ES-I3 (cell line): ENCODE measurements at regions not wholly inside any gene's neighbourhood (a gene's known extent, or its start where the extent isn't known, plus 50 kb on each side); places are given as distances from the start of the nearest gene placed in this dataset.

Source experiments
- H3K36me3 ChIP-seq: 2 replicates; pipeline ENCODE4 v1.6.1; 2013; ENCODE audit warnings: mild to moderate bottlenecking, low read length, control low read depth, moderate library complexity; ENCODE audit not compliant: insufficient read depth
- H3K4me1 ChIP-seq: 2 replicates; pipeline ENCODE4 v1.6.1; 2013; ENCODE audit warnings: mild to moderate bottlenecking, control low read depth, low read length; ENCODE audit not compliant: insufficient read depth
- H3K9ac ChIP-seq: 2 replicates; pipeline ENCODE4 v1.6.1; 2013; ENCODE audit warnings: low read depth, mild to moderate bottlenecking, low read length, moderate library complexity
- H3K9me3 ChIP-seq: 2 replicates; pipeline ENCODE4 v1.6.1; 2013; ENCODE audit warnings: mild to moderate bottlenecking, low read length, moderate library complexity; ENCODE audit not compliant: control insufficient read depth, insufficient read depth

GRCh38 chr7:10802526-10802925 lies 171.1 kb upstream of the PHF14 start:
- Histone ChIP-seq H3K4me1 (peaks cover 6% of the 10 kb centered on the region; the same call in 1 of the 2 replicates), H3K9me3 (no peaks in the 10 kb centered on the region), H3K36me3 (no peaks in the 10 kb centered on the region), H3K9ac (no peak overlapping the region)

- no peaks in the 10 kb centered on the region for H3K9me3 ChIP-seq
- peaks cover 6% of the 10 kb centered on the region; the same call in 1 of the 2 replicates for H3K4me1 ChIP-seq
- H3K9ac ChIP-seq = no peak overlapping the region
- no peaks in the 10 kb centered on the region for H3K36me3 ChIP-seq
Observed at GRCh38 chr7:10803720-10804119, 170.0 kb upstream of the PHF14 start.

- peaks cover 6% of the 10 kb centered on the region; the same call in 1 of the 2 replicates for H3K4me1 ChIP-seq
- H3K9me3 ChIP-seq = no peaks in the 10 kb centered on the region
- H3K9ac ChIP-seq = no peak overlapping the region
- H3K36me3 ChIP-seq = no peaks in the 10 kb centered on the region
Observed at GRCh38 chr7:10804770-10805169, 168.9 kb upstream of the PHF14 start.

GRCh38 chr7:10815546-10815945 lies 158.1 kb upstream of the PHF14 start:
- no peak overlapping the region for H3K9ac ChIP-seq
- no peaks in the 10 kb centered on the region for H3K36me3 ChIP-seq
- H3K9me3 ChIP-seq = no peaks in the 10 kb centered on the region
- no peaks in the 10 kb centered on the region for H3K4me1 ChIP-seq

- Histone ChIP-seq H3K9ac (no peak overlapping the region), H3K4me1 (no peaks in the 10 kb centered on the region), H3K9me3 (no peaks in the 10 kb centered on the region), H3K36me3 (no peaks in the 10 kb centered on the region)
Observed at GRCh38 chr7:10821156-10821555, 152.5 kb upstream of the PHF14 start.

GRCh38 chr7:10824154-10824553 lies 149.5 kb upstream of the PHF14 start:
- H3K36me3 ChIP-seq = no peaks in the 10 kb centered on the region
- no peaks in the 10 kb centered on the region for H3K9me3 ChIP-seq
- H3K9ac ChIP-seq = no peak overlapping the region
- H3K4me1 ChIP-seq = no peaks in the 10 kb centered on the region

GRCh38 chr7:10838228-10838627 lies 135.4 kb upstream of the PHF14 start:
- Histone ChIP-seq H3K4me1 (no peaks in the 10 kb centered on the region), H3K36me3 (no peaks in the 10 kb centered on the region), H3K9me3 (no peaks in the 10 kb centered on the region), H3K9ac (no peak overlapping the region)

GRCh38 chr7:10845225-10845624 lies 128.4 kb upstream of the PHF14 start:
- Histone ChIP-seq H3K4me1 (no peaks in the 10 kb centered on the region), H3K9ac (no peak overlapping the region), H3K9me3 (no peaks in the 10 kb centered on the region), H3K36me3 (no peaks in the 10 kb centered on the region)

GRCh38 chr7:10855583-10855982 lies 118.1 kb upstream of the PHF14 start:
- Histone ChIP-seq H3K36me3 (no peaks in the 10 kb centered on the region), H3K9ac (no peak overlapping the region), H3K9me3 (no peaks in the 10 kb centered on the region), H3K4me1 (peaks cover 6% of the 10 kb centered on the region; the same call in 1 of the 2 replicates)

- H3K36me3 ChIP-seq = no peaks in the 10 kb centered on the region
- no peaks in the 10 kb centered on the region for H3K9me3 ChIP-seq
- no peak overlapping the region for H3K9ac ChIP-seq
- H3K4me1 ChIP-seq = peaks cover 11% of the 10 kb centered on the region; the same call in 1 of the 2 replicates
Observed at GRCh38 chr7:10860516-10860915, 113.2 kb upstream of the PHF14 start.

GRCh38 chr7:10863476-10863875 lies 110.2 kb upstream of the PHF14 start:
- Histone ChIP-seq H3K4me1 (peaks cover 11% of the 10 kb centered on the region; the same call in 1 of the 2 replicates), H3K36me3 (no peaks in the 10 kb centered on the region), H3K9me3 (no peaks in the 10 kb centered on the region), H3K9ac (no peak overlapping the region)

GRCh38 chr7:10874666-10875065 lies 99.0 kb upstream of the PHF14 start:
- Histone ChIP-seq H3K9me3 (no peaks in the 10 kb centered on the region), H3K36me3 (no peaks in the 10 kb centered on the region), H3K4me1 (no peaks in the 10 kb centered on the region), H3K9ac (no peak overlapping the region)

- H3K4me1 ChIP-seq = no peaks in the 10 kb centered on the region
- no peaks in the 10 kb centered on the region for H3K9me3 ChIP-seq
- no peak overlapping the region for H3K9ac ChIP-seq
- H3K36me3 ChIP-seq = no peaks in the 10 kb centered on the region
Observed at GRCh38 chr7:10875080-10875479, 98.6 kb upstream of the PHF14 start.

GRCh38 chr7:10888861-10889260 lies 84.8 kb upstream of the PHF14 start:
- H3K9ac ChIP-seq = no peak overlapping the region
- no peaks in the 10 kb centered on the region for H3K9me3 ChIP-seq
- no peaks in the 10 kb centered on the region for H3K36me3 ChIP-seq
- H3K4me1 ChIP-seq = no peaks in the 10 kb centered on the region

- Histone ChIP-seq H3K36me3 (no peaks in the 10 kb centered on the region), H3K4me1 (no peaks in the 10 kb centered on the region), H3K9ac (no peak overlapping the region), H3K9me3 (no peaks in the 10 kb centered on the region)
Observed at GRCh38 chr7:10889266-10889898, 84.3 kb upstream of the PHF14 start.
